ENCODE measurements at regions not wholly inside any gene's neighbourhood (a gene's known extent, or its start where the extent isn't known, plus 50 kb on each side); places are given as distances from the start of the nearest gene placed in this dataset.

GRCh38 chr3:106578911-106579310 lies 710.1 kb upstream of the CBLB start:
- Mint-ChIP-seq H3K4me3 (no peak overlapping the region), H3K36me3 (ENCODE audit: insufficient read depth) (no peaks in the 10 kb centered on the region), H3K4me1 (ENCODE audit: low read depth) (peaks cover 2% of the 10 kb centered on the region), H3K9me3 (no peaks in the 10 kb centered on the region), H3K27me3 (ENCODE audit: low read depth) (no peaks in the 10 kb centered on the region)
- DNase-seq (no peak), ATAC-seq (no peak)

GRCh38 chr3:106582151-106582550 lies 713.3 kb upstream of the CBLB start:
- no peaks in the 10 kb centered on the region for H3K9me3 Mint-ChIP-seq
- ATAC-seq (no peak), DNase-seq (no peak)

GRCh38 chr3:106587551-106587950 lies 718.7 kb upstream of the CBLB start:
- Mint-ChIP-seq H3K4me3 (no peak overlapping the region), H3K9me3 (no peaks in the 10 kb centered on the region), H3K36me3 (ENCODE audit: insufficient read depth) (no peaks in the 10 kb centered on the region), H3K27me3 (ENCODE audit: low read depth) (no peaks in the 10 kb centered on the region), H3K4me1 (ENCODE audit: low read depth) (peaks cover 5% of the 10 kb centered on the region)
- no peak for ATAC-seq
- no peak for DNase-seq

More at GRCh38 chr3:106582151-106582550, 713.3 kb upstream of the CBLB start:
- H3K27me3 Mint-ChIP-seq (ENCODE audit: low read depth): no peaks in the 10 kb centered on the region
- no peaks in the 10 kb centered on the region for H3K36me3 Mint-ChIP-seq (ENCODE audit: insufficient read depth)
- H3K4me1 Mint-ChIP-seq (ENCODE audit: low read depth): peaks cover 2% of the 10 kb centered on the region
- no peak overlapping the region for H3K4me3 Mint-ChIP-seq

GRCh38 chr3:106588739-106589138 lies 719.9 kb upstream of the CBLB start:
- no peak for ATAC-seq
- no peaks in the 10 kb centered on the region for H3K27me3 Mint-ChIP-seq (ENCODE audit: low read depth)
- H3K4me3 Mint-ChIP-seq: no peak overlapping the region
- peaks cover 6% of the 10 kb centered on the region for H3K4me1 Mint-ChIP-seq (ENCODE audit: low read depth)
- no peaks in the 10 kb centered on the region for H3K9me3 Mint-ChIP-seq
- no peaks in the 10 kb centered on the region for H3K36me3 Mint-ChIP-seq (ENCODE audit: insufficient read depth)
- DNase-seq: no peak

- Mint-ChIP-seq H3K27me3 (ENCODE audit: low read depth) (no peaks in the 10 kb centered on the region), H3K4me3 (no peak overlapping the region), H3K9me3 (no peaks in the 10 kb centered on the region), H3K4me1 (ENCODE audit: low read depth) (peaks cover 6% of the 10 kb centered on the region), H3K36me3 (ENCODE audit: insufficient read depth) (no peaks in the 10 kb centered on the region)
- DNase-seq: no peak
- peak in 1 of 2 donors; percentile 37 for ATAC-seq
Observed at GRCh38 chr3:106589311-106589942, 720.6 kb upstream of the CBLB start.

GRCh38 chr3:106590216-106590615 lies 721.4 kb upstream of the CBLB start:
- Mint-ChIP-seq H3K4me3 (no peak overlapping the region), H3K27me3 (ENCODE audit: low read depth) (no peaks in the 10 kb centered on the region), H3K36me3 (ENCODE audit: insufficient read depth) (no peaks in the 10 kb centered on the region), H3K4me1 (ENCODE audit: low read depth) (peaks cover 6% of the 10 kb centered on the region), H3K9me3 (no peaks in the 10 kb centered on the region)
- DNase-seq (no peak), ATAC-seq (no peak)

- ATAC-seq (peak; percentile 46 to 54), DNase-seq (no peak)
- Mint-ChIP-seq H3K27me3 (ENCODE audit: low read depth) (no peaks in the 10 kb centered on the region), H3K4me1 (ENCODE audit: low read depth) (peaks cover 6% of the 10 kb centered on the region), H3K4me3 (no peak overlapping the region), H3K9me3 (no peaks in the 10 kb centered on the region), H3K36me3 (ENCODE audit: insufficient read depth) (no peaks in the 10 kb centered on the region)
Observed at GRCh38 chr3:106593381-106593780, 724.6 kb upstream of the CBLB start.

GRCh38 chr3:106609666-106610301 lies 741.0 kb upstream of the CBLB start:
- peak; percentile 60 for DNase-seq
- peak; percentile 67 to 73 for ATAC-seq
- Mint-ChIP-seq H3K4me1 (ENCODE audit: low read depth) (peaks cover 21% of the 10 kb centered on the region), H3K4me3 (no peak overlapping the region), H3K36me3 (ENCODE audit: insufficient read depth) (no peaks in the 10 kb centered on the region), H3K9me3 (peaks cover 14% of the 10 kb centered on the region), H3K27me3 (ENCODE audit: low read depth) (peaks cover 2% of the 10 kb centered on the region)

- H3K36me3 Mint-ChIP-seq (ENCODE audit: insufficient read depth): no peaks in the 10 kb centered on the region
- no peak overlapping the region for H3K4me3 Mint-ChIP-seq
- H3K27me3 Mint-ChIP-seq (ENCODE audit: low read depth): peaks cover 2% of the 10 kb centered on the region
- peaks cover 14% of the 10 kb centered on the region for H3K9me3 Mint-ChIP-seq
- ATAC-seq: no peak
- peaks cover 21% of the 10 kb centered on the region for H3K4me1 Mint-ChIP-seq (ENCODE audit: low read depth)
- DNase-seq: no peak
Observed at GRCh38 chr3:106610362-106610959, 741.6 kb upstream of the CBLB start.

- Mint-ChIP-seq H3K4me1 (ENCODE audit: low read depth) (peaks cover 21% of the 10 kb centered on the region), H3K4me3 (no peak overlapping the region), H3K27me3 (ENCODE audit: low read depth) (peaks cover 2% of the 10 kb centered on the region), H3K9me3 (peaks cover 14% of the 10 kb centered on the region), H3K36me3 (ENCODE audit: insufficient read depth) (no peaks in the 10 kb centered on the region)
- DNase-seq (no peak), ATAC-seq (no peak)
Observed at GRCh38 chr3:106611116-106611515, 742.3 kb upstream of the CBLB start.

- Mint-ChIP-seq H3K36me3 (ENCODE audit: insufficient read depth) (no peaks in the 10 kb centered on the region), H3K27me3 (ENCODE audit: low read depth) (peaks cover 2% of the 10 kb centered on the region), H3K9me3 (peaks cover 14% of the 10 kb centered on the region), H3K4me1 (ENCODE audit: low read depth) (peaks cover 21% of the 10 kb centered on the region), H3K4me3 (no peak overlapping the region)
- no peak for DNase-seq
- no peak for ATAC-seq
Observed at GRCh38 chr3:106611841-106612240, 743.0 kb upstream of the CBLB start.

- peaks cover 2% of the 10 kb centered on the region for H3K27me3 Mint-ChIP-seq (ENCODE audit: low read depth)
- H3K36me3 Mint-ChIP-seq (ENCODE audit: insufficient read depth): no peaks in the 10 kb centered on the region
- no peak for ATAC-seq
- no peak overlapping the region for H3K4me3 Mint-ChIP-seq
- H3K9me3 Mint-ChIP-seq: peaks cover 14% of the 10 kb centered on the region
- no peak for DNase-seq
- H3K4me1 Mint-ChIP-seq (ENCODE audit: low read depth): no peaks in the 10 kb centered on the region
Observed at GRCh38 chr3:106616556-106616955, 747.7 kb upstream of the CBLB start.

GRCh38 chr3:106617276-106617675 lies 748.5 kb upstream of the CBLB start:
- peaks cover 14% of the 10 kb centered on the region for H3K9me3 Mint-ChIP-seq
- H3K4me1 Mint-ChIP-seq (ENCODE audit: low read depth): no peaks in the 10 kb centered on the region
- H3K27me3 Mint-ChIP-seq (ENCODE audit: low read depth): peaks cover 2% of the 10 kb centered on the region
- no peaks in the 10 kb centered on the region for H3K36me3 Mint-ChIP-seq (ENCODE audit: insufficient read depth)
- ATAC-seq (no peak), DNase-seq (no peak)
- H3K4me3 Mint-ChIP-seq: no peak overlapping the region

- ATAC-seq: no peak
- Mint-ChIP-seq H3K27me3 (ENCODE audit: low read depth) (peaks cover 2% of the 10 kb centered on the region), H3K4me3 (no peak overlapping the region), H3K4me1 (ENCODE audit: low read depth) (no peaks in the 10 kb centered on the region), H3K9me3 (peaks cover 12% of the 10 kb centered on the region), H3K36me3 (ENCODE audit: insufficient read depth) (no peaks in the 10 kb centered on the region)
- no peak for DNase-seq
Observed at GRCh38 chr3:106620646-106621045, 751.8 kb upstream of the CBLB start.

GRCh38 chr3:106624154-106624553 lies 753.1 kb upstream of the CCDC54 start:
- Mint-ChIP-seq H3K4me3 (no peak overlapping the region), H3K27me3 (ENCODE audit: low read depth) (peaks cover 2% of the 10 kb centered on the region), H3K4me1 (ENCODE audit: low read depth) (no peaks in the 10 kb centered on the region), H3K36me3 (ENCODE audit: insufficient read depth) (no peaks in the 10 kb centered on the region), H3K9me3 (peaks cover 12% of the 10 kb centered on the region)
- ATAC-seq (no peak), DNase-seq (no peak)

Measured in activated T-cell treated with anti-CD3 and anti-CD28 coated beads, Interleukin-2, amount 50 U/mL, for 4 hours (primary cell).